Gastroesophageal sphincter (tissue), 4 donors: ENCODE measurements at regions not wholly inside any gene's neighbourhood (a gene's known extent, or its start where the extent isn't known, plus 50 kb on each side); places are given as distances from the start of the nearest gene placed in this dataset.

Experiments used
- ATAC-seq: fragments of 150-250 bp; one replicate; pipeline ENCODE4 v1.9.1; 2016; ENCODE audit warnings: mild to moderate bottlenecking, moderate library complexity
- H3K27ac ChIP-seq, 4 donors: fragments of 200-600 bp; sonication (generic) in 3 of 4; 1 replicate in 3 of 4; 2 replicates in 1 of 4; pipeline ENCODE4 v1.5.1; 2016 to 2019
- H3K27me3 ChIP-seq: fragments of 200-600 bp; sonication (generic); one replicate; pipeline ENCODE4 v1.5.1; 2019
- H3K36me3 ChIP-seq, 2 donors: fragments of 200-600 bp; sonication (generic); one replicate each; pipeline ENCODE4 v1.5.1; 2019; ENCODE audit warnings: control low read depth in 1 of 2
- H3K4me1 ChIP-seq, 3 donors: fragments of 200-600 bp; sonication (generic); 1 replicate in 2 of 3; 2 replicates in 1 of 3; pipeline ENCODE4 v1.5.1; 2016 to 2019; ENCODE audit warnings: control low read depth in 2 of 3
- H3K4me3 ChIP-seq, 2 donors: fragments of 200-600 bp; sonication (generic); one replicate each; pipeline ENCODE4 v1.5.1; 2019; ENCODE audit warnings: mild to moderate bottlenecking in 1 of 2, moderate library complexity in 1 of 2
- H3K9me3 ChIP-seq, 3 donors: fragments of 200-600 bp; sonication (generic); one replicate each; pipeline ENCODE4 v1.5.1; 2017 to 2019; ENCODE audit warnings: control low read depth in 2 of 3
- EP300 ChIP-seq: sonication (generic); formaldehyde crosslinking; IDR thresholded peaks from one replicate; pipeline ENCODE4 v1.6.1; 2017; ENCODE audit warnings: antibody characterized with exemption, mild to moderate bottlenecking
- POLR2A ChIP-seq, 2 donors: fragments of 450-650 bp; IDR thresholded peaks; one replicate each; pipeline ENCODE4 v1.6.1; 2017; ENCODE audit warnings: antibody characterized with exemption in 2 of 2, mild to moderate bottlenecking in 2 of 2, moderate library complexity in 1 of 2
- POLR2AphosphoS5 ChIP-seq: sonication (generic); formaldehyde crosslinking; IDR thresholded peaks from one replicate; pipeline ENCODE4 v1.6.1; 2017; ENCODE audit warnings: antibody characterized with exemption
- WGBS, 2 donors: methylation state at CpG; one replicate each; pipeline ENCODE4 v1.1.5; 2018; ENCODE audit warnings: low coverage in 1 of 2; 5-methylcytosine and 5-hydroxymethylcytosine counted together
- TF ChIP-seq, protein P1 (sequence below), 4 experiments: fragments of 200-600 bp in 2 of 4; fragments of 450-650 bp in 2 of 4; sonication (generic) in 1 of 4; IDR thresholded peaks; one replicate each; pipeline ENCODE4 v1.5.1; 2017 to 2019; ENCODE audit warnings: antibody characterized with exemption in 4 of 4, mild to moderate bottlenecking in 2 of 4, moderate library complexity in 2 of 4

DNA sequence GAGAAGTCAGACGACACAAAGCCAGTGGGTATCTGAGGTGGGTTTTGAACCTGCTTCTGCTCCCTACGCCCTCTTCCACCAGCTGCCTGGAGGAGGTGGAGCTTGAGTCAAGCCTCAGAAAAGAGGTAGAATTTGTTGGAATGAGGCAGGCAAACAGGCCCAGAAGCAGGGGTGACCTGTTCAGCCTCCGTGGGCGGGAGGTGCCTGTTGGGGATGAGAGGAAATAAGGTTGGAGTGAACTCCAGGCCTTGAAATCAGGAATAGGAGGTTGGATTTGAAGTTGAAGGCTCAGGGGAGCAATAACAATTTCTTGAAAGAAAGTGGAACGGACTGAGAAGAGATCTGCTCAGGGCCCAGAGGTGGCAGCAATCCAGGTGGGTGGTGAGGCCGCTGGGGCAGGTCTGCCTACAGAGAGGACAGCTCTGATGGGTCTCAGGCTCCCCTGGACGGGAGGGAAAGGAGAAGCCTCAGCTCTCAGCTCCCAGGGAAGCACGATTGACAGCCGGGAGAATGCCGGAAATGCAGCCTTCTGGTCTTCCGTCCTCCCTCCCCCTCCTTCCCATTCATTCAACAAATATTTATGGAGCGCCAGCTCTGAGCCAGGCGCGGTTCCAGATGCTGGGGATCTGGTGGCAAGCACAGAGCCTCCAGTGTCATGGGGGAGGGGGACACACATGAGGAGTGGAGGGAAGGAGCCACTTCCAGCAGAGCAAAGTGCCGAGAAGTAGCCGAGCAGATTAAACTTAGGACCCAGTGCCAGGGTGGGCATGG lies 61.9 kb upstream of the CIBAR2 start:
- Histone ChIP-seq H3K4me1 (peaks cover 0 to 84% (median 32%) of the 10 kb centered on the region in 3 donors), H3K27me3 (no peaks in the 10 kb centered on the region), H3K36me3 (no peaks in the 10 kb centered on the region), H3K9me3 (no peaks in the 10 kb centered on the region), H3K4me3 (peak overlapping the region in 1 of 2 donors; percentile 5), H3K27ac (peak overlapping the region in 3 of 4 donors; percentile 40 to 50 (median 46))
- WGBS, 2 donors, result 18 to 31% methylated on average over 6 to 8 of the region's 16 CpGs
- TF ChIP-seq, protein P1, sequence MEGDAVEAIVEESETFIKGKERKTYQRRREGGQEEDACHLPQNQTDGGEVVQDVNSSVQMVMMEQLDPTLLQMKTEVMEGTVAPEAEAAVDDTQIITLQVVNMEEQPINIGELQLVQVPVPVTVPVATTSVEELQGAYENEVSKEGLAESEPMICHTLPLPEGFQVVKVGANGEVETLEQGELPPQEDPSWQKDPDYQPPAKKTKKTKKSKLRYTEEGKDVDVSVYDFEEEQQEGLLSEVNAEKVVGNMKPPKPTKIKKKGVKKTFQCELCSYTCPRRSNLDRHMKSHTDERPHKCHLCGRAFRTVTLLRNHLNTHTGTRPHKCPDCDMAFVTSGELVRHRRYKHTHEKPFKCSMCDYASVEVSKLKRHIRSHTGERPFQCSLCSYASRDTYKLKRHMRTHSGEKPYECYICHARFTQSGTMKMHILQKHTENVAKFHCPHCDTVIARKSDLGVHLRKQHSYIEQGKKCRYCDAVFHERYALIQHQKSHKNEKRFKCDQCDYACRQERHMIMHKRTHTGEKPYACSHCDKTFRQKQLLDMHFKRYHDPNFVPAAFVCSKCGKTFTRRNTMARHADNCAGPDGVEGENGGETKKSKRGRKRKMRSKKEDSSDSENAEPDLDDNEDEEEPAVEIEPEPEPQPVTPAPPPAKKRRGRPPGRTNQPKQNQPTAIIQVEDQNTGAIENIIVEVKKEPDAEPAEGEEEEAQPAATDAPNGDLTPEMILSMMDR (IDR thresholded peaks at IDR 0.05), result no peak
- TF ChIP-seq POLR2A (IDR thresholded peaks at IDR 0.05), result no peak
- TF ChIP-seq EP300, result no peak
- TF ChIP-seq POLR2AphosphoS5, result no peak
- ATAC-seq, result no peak

DNA sequence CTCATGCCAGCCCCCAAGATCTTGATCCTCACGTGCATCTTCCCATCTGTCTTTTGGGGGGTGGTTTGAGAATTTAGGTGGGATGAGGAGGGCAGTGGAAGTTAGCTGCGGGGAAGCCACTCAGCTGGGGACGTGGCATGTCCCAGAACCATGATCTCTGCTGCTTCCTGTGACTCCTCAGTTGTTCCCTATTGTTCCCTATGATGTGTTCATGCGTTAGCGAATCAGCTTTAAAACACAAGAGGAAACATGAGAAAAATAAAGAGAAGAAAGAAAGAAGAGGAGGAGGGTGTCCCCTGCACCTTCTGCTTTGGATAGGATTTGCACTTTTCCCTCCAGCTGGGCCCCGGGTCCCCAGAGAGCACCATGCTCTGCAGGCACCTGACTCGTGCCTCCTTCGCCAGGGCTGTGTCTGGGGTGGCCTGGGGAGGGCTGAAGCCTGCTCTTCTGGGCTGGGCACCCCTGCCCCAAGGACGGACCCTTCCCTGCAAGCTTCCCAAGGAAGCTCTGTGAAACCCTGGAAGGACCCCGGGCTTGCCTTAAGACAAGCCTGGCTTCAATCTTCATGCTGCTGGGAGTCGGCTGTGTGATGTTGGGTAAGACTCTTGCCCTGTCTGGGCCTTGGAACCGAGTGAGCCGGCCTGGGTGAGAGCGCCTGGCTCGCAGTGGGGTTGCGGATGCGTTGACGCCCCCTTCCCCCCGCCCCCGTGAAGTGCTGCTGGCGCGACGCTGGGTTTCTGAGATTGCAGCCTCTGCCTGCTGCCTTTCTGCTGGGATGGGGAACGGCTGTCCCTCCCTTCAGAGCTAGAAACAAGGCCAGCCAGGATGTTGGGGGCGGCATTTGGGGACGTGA lies 62.8 kb upstream of the CIBAR2 start:
- no peaks in the 10 kb centered on the region for H3K27me3 ChIP-seq
- no peak overlapping the region for H3K4me3 ChIP-seq
- H3K36me3 ChIP-seq, result no peaks in the 10 kb centered on the region
- no peaks in the 10 kb centered on the region for H3K9me3 ChIP-seq
- TF ChIP-seq EP300 (no peak), POLR2AphosphoS5 (no peak), POLR2A (IDR thresholded peaks at IDR 0.05) (no peak)
- TF ChIP-seq, protein P1 (IDR thresholded peaks at IDR 0.05), result no peak
- 59 to 71% methylated on average over 5 to 7 of the region's 26 CpGs for WGBS, 2 donors
- peaks cover 0 to 79% (median 30%) of the 10 kb centered on the region in 3 donors for H3K4me1 ChIP-seq
- peak overlapping the region in 2 of 4 donors; percentile 40 to 46 for H3K27ac ChIP-seq
- ATAC-seq, result no peak

DNA sequence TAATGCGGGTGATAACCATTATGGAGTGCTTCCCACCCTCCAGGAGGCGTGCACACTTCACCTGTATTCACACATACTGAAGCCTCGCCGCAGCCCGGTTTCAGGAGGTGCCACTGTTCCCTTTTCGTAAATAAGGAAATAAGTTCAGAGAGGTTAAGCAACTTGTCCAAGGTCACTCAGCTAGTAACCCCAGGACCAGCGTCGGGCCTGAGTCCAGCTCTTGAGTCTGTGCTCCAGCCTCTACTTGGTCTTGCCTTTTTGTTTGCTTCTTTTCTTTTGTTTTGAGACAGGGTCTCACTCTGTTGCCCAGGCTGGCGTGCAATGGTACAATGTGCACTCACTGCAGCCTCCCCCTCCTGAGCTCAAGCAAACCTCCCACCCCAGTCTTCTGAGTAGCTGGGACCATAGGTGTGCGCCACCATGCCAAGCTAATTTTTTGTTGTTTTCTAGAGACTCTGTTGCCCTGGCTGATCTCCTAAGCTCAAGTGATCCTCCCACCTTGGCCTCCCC lies 63.5 kb upstream of the CIBAR2 start:
- Histone ChIP-seq H3K36me3 (no peaks in the 10 kb centered on the region), H3K27ac (no peak overlapping the region), H3K9me3 (no peaks in the 10 kb centered on the region), H3K27me3 (no peaks in the 10 kb centered on the region), H3K4me1 (peaks cover 0 to 74% (median 26%) of the 10 kb centered on the region in 3 donors), H3K4me3 (no peak overlapping the region)
- WGBS, 2 donors, result 80 to 93% methylated on average over 3 to 9 of the region's 10 CpGs
- TF ChIP-seq POLR2AphosphoS5, result no peak
- no peak for ATAC-seq

DNA sequence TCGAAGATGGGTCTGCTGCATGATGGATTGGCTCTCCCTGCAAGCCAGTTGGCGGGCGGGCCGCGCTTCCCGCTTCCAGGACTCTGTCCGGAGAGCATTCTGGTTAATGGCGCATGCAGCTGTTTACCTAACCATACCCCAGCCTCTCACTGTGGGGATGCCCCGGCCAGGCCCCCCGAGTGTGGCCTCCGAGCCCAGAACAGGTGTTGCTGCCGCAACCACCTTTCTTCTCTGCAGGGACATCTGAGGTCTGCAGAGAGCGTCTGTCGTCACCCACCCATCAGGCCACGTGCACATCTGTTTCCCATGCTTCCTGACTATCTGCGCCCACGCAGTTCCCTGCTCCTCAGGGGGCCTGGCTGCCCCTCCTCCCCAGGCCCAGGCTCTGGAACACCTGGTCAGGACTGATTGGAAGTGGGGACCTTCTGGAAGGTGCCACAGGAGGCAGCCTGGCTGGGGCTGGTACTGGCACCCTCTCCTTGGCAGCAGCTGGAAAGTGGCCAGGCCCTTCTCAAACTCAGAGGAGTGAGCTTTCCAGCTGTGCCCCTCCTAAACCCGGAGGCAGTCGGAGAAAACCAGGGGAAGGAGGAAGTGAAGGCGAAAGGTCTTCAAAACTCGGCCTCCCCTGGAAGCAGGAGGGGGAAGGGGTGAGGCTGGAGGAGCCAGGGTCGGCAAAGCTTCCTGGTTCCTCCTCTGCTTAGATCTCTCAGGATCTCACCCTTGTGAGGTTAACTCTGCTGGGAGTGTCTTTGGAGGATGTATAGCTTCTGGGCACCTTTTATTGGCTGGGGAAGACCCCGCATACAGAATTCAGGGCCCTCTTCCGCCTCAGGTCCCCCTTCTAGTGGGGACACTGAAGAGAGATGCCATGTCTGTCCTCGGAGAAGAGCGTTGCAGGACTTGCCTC lies 64.5 kb upstream of the CIBAR2 start:
- Histone ChIP-seq H3K9me3 (no peaks in the 10 kb centered on the region), H3K27ac (no peak overlapping the region), H3K4me1 (peaks cover 0 to 64% (median 26%) of the 10 kb centered on the region in 3 donors), H3K27me3 (no peaks in the 10 kb centered on the region), H3K36me3 (no peaks in the 10 kb centered on the region), H3K4me3 (no peak overlapping the region)
- ATAC-seq, result no peak
- peak; percentile 21 for TF ChIP-seq POLR2AphosphoS5
- no peak for TF ChIP-seq POLR2A (IDR thresholded peaks at IDR 0.05)
- TF ChIP-seq, protein P1 (IDR thresholded peaks at IDR 0.05), result no peak
- 40 to 87% methylated on average over 2 to 3 of the region's 26 CpGs for WGBS, 2 donors

DNA sequence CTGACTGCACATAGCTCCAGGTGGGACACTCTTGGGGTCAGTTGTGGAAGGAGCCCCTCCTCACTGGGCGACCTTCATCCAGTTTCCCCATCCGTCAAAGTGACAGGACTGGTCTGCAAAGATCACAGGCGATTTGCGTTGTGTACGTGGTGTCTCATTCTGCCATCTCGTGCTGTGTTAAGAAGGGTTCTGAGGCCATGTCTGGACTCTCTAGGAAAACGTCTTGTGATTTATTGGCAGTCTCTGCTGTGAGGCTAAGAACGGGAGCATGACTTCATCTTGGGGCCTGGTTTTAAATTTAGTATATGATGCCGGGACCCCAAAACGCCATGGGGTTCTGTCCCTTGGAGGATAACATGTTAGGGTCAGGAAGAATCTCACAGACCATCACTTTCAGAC lies 65.2 kb upstream of the CIBAR2 start:
- TF ChIP-seq EP300 (no peak), POLR2A (IDR thresholded peaks at IDR 0.05) (no peak), POLR2AphosphoS5 (no peak)
- TF ChIP-seq, protein P1 (IDR thresholded peaks at IDR 0.05), result no peak
- ATAC-seq, result no peak
- Histone ChIP-seq H3K27ac (no peak overlapping the region), H3K36me3 (no peaks in the 10 kb centered on the region), H3K9me3 (no peaks in the 10 kb centered on the region), H3K27me3 (no peaks in the 10 kb centered on the region), H3K4me3 (no peak overlapping the region), H3K4me1 (peaks cover 0 to 58% (median 23%) of the 10 kb centered on the region in 3 donors)
- 83% methylated on average over 6 of the region's 10 CpGs; no CpG with 5 or more reads in 1 of the 2 donors for WGBS, 2 donors
